Smooth muscle cell (in vitro differentiated cells): ENCODE measurements at regions not wholly inside any gene's neighbourhood (a gene's known extent, or its start where the extent isn't known, plus 50 kb on each side); places are given as distances from the start of the nearest gene placed in this dataset.

Source experiments
- DNase-seq: peaks from one replicate; lab custom pipeline; 2025; ENCODE audit not compliant: unreplicated experiment; lab: John Stamatoyannopoulos, UW
- H2AFZ ChIP-seq: fragments of 200-600 bp; sonication (generic); 2 replicates; pipeline ENCODE4 v1.6.0; 2016; ENCODE audit warnings: antibody characterized with exemption, low read depth, mild to moderate bottlenecking
- H3F3A ChIP-seq: fragments of 200-600 bp; sonication (generic); 2 replicates; pipeline ENCODE4 v1.6.0; 2017; ENCODE audit warnings: antibody characterized with exemption, low read depth
- H3K27ac ChIP-seq: fragments of 200-600 bp; sonication (generic); 2 replicates; pipeline ENCODE4 v1.5.1; 2016; ENCODE audit warnings: low read depth, mild to moderate bottlenecking
- H3K27me3 ChIP-seq: fragments of 200-600 bp; sonication (generic); 2 replicates; pipeline ENCODE4 v1.6.1; 2016; ENCODE audit warnings: low read depth, mild to moderate bottlenecking
- H3K36me3 ChIP-seq: fragments of 200-600 bp; sonication (generic); 2 replicates; pipeline ENCODE4 v1.5.1; 2016; ENCODE audit warnings: low read depth
- H3K4me1 ChIP-seq: fragments of 200-600 bp; sonication (generic); 2 replicates; pipeline ENCODE4 v1.5.1; 2016; ENCODE audit warnings: low read depth
- H3K4me2 ChIP-seq: fragments of 200-600 bp; sonication (generic); 2 replicates; pipeline ENCODE4 v1.6.0; 2016; ENCODE audit warnings: mild to moderate bottlenecking
- H3K4me3 ChIP-seq: fragments of 200-600 bp; sonication (generic); 2 replicates; pipeline ENCODE4 v1.5.1; 2016; ENCODE audit warnings: mild to moderate bottlenecking
- H3K79me2 ChIP-seq: fragments of 200-600 bp; sonication (generic); 2 replicates; pipeline ENCODE4 v1.6.0; 2016; ENCODE audit warnings: low read depth, mild to moderate bottlenecking
- H3K9ac ChIP-seq: fragments of 200-600 bp; sonication (generic); 2 replicates; pipeline ENCODE4 v1.6.0; 2016; ENCODE audit warnings: low read depth
- H3K9me3 ChIP-seq: fragments of 200-600 bp; sonication (generic); replicated peaks from 2 replicates; pipeline ENCODE4 v1.5.1; 2016; ENCODE audit warnings: low read depth
- H4K20me1 ChIP-seq: fragments of 200-600 bp; sonication (generic); 2 replicates; pipeline ENCODE4 v1.6.0; 2016; ENCODE audit warnings: low read depth
- WGBS: methylation state at CpG from one replicate; pipeline ENCODE4 v1.1.7; 2016; ENCODE audit warnings: low lambda C conversion rate; 5-methylcytosine and 5-hydroxymethylcytosine counted together
- TF ChIP-seq, protein P1 (sequence below): fragments of 200-600 bp; sonication (generic); IDR thresholded peaks from 2 replicates; pipeline ENCODE4 v1.5.1; 2017; ENCODE audit warnings: borderline replicate concordance, mild to moderate bottlenecking, antibody characterized with exemption; ENCODE audit not compliant: insufficient read depth, poor library complexity, severe bottlenecking

DNA sequence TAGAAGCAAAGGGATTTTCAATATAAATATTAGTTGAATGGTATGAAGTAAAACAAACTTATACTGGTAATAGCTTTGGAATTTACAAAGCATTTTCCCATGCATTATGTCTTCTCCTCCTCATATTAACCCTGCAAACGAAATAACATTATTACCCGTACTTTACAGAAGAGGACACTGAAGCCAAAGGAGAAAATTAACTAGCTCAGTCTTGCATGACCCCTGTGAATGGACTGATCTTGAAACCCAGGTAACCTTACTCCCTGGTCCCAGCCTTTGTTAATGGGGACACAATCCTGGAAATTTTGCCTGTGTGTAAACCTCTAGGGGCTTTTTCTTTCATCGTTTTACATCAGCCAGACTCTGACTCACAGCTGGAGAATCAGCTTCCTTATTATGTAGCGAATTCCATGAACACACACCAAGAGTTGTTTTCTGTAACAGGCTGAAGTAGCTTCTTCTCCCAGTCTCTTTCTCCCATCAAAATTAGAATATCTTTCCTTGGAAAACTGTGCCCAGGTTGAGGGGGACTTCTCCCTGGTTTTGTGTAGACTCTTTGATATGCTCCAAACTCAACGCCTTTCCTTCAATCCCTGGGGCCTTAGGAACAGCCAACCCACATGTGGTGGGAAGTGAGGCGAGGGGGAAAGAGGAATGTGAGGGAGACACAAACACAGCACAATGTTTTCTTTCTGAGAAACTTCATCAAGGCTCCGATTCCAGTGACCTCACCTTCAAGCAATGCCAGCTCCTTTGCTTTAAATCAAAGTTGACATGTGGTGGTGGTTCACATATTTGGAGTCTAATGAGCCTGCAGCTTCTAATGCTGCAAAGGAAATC, 480.9 kb upstream of the PAPPA start:
- peak overlapping the region; percentile 94 for H3K9ac ChIP-seq
- peaks cover 42% of the 10 kb centered on the region for H3F3A ChIP-seq
- TF ChIP-seq, protein P1, sequence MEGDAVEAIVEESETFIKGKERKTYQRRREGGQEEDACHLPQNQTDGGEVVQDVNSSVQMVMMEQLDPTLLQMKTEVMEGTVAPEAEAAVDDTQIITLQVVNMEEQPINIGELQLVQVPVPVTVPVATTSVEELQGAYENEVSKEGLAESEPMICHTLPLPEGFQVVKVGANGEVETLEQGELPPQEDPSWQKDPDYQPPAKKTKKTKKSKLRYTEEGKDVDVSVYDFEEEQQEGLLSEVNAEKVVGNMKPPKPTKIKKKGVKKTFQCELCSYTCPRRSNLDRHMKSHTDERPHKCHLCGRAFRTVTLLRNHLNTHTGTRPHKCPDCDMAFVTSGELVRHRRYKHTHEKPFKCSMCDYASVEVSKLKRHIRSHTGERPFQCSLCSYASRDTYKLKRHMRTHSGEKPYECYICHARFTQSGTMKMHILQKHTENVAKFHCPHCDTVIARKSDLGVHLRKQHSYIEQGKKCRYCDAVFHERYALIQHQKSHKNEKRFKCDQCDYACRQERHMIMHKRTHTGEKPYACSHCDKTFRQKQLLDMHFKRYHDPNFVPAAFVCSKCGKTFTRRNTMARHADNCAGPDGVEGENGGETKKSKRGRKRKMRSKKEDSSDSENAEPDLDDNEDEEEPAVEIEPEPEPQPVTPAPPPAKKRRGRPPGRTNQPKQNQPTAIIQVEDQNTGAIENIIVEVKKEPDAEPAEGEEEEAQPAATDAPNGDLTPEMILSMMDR, result no peak
- H3K79me2 ChIP-seq, result no peaks in the 10 kb centered on the region
- H4K20me1 ChIP-seq, result no peaks in the 10 kb centered on the region
- H3K27ac ChIP-seq, result peak overlapping the region; percentile 99
- no peak for DNase-seq
- no peaks in the 10 kb centered on the region for H3K9me3 ChIP-seq
- peak overlapping the region; percentile 76 for H3K4me2 ChIP-seq
- no peaks in the 10 kb centered on the region for H3K27me3 ChIP-seq
- peak overlapping the region; percentile 25 for H2AFZ ChIP-seq
- peaks cover 10% of the 10 kb centered on the region for H3K4me1 ChIP-seq
- no peaks in the 10 kb centered on the region for H3K36me3 ChIP-seq
- H3K4me3 ChIP-seq, result no peak overlapping the region
- 12% methylated on average over 7 of the region's 7 CpGs for WGBS

DNA sequence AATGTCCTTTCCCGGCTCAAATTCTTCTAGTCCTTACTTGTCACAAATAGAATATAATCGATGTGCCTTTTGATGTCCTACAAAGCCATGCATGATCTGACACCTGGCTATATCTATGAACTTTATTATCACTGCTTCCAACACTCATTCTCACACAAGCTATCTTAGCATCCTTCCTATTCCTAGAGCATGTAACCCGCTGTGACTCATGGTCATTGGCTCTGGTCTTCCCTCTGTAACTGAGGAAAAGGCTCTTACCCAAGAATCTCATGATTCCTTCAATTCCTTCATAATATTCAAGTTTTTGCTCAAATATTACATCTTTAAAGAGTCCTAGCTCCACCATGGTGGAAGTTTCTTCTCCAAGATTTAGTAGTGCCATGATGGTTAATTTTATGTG, 480.0 kb upstream of the PAPPA start:
- no peaks in the 10 kb centered on the region for H3K79me2 ChIP-seq
- TF ChIP-seq, protein P1, result no peak
- no peaks in the 10 kb centered on the region for H3K27me3 ChIP-seq
- H3K4me3 ChIP-seq, result no peak overlapping the region
- H3K9ac ChIP-seq, result peak overlapping the region; percentile 94
- H3K27ac ChIP-seq, result peak overlapping the region; percentile 99
- H4K20me1 ChIP-seq, result no peaks in the 10 kb centered on the region
- H3F3A ChIP-seq, result peaks cover 38% of the 10 kb centered on the region
- no peaks in the 10 kb centered on the region for H3K36me3 ChIP-seq
- 87% methylated on average over 3 of the region's 3 CpGs for WGBS
- H3K4me1 ChIP-seq, result peaks cover 10% of the 10 kb centered on the region
- H3K4me2 ChIP-seq, result peak overlapping the region; percentile 76
- DNase-seq, result no peak
- no peak overlapping the region for H2AFZ ChIP-seq
- H3K9me3 ChIP-seq, result no peaks in the 10 kb centered on the region

DNA sequence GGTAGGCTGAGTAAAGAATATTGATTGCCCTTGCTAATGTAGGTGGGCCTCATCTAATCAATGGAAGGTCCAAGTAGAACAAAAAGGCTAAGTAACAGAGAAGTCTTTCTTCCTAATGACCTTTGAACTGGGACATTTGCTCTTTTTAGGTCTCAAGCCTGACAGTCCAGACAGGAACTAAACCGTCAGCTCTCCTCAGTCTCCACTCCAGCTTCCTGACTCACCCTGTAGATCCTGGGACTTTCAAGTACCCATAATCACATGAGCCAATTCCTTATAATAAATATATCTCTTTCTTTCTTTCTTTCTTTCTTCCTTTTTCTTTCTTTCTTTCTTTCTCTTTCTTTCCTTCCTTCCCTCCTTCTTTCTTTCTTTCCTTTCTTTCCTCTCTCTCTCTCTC, 479.5 kb upstream of the PAPPA start:
- peak overlapping the region; percentile 99 for H3K27ac ChIP-seq
- no peaks in the 10 kb centered on the region for H3K79me2 ChIP-seq
- peaks cover 5% of the 10 kb centered on the region for H3K4me1 ChIP-seq
- TF ChIP-seq, protein P1, result no peak
- peak overlapping the region; percentile 76 for H3K4me2 ChIP-seq
- DNase-seq, result no peak
- H3K36me3 ChIP-seq, result no peaks in the 10 kb centered on the region
- 50% methylated on average over 1 of the region's 1 CpG for WGBS
- no peaks in the 10 kb centered on the region for H4K20me1 ChIP-seq
- H3K27me3 ChIP-seq, result no peaks in the 10 kb centered on the region
- no peaks in the 10 kb centered on the region for H3K9me3 ChIP-seq
- no peak overlapping the region for H2AFZ ChIP-seq
- peaks cover 35% of the 10 kb centered on the region for H3F3A ChIP-seq
- H3K9ac ChIP-seq, result peak overlapping the region; percentile 94
- no peak overlapping the region for H3K4me3 ChIP-seq

DNA sequence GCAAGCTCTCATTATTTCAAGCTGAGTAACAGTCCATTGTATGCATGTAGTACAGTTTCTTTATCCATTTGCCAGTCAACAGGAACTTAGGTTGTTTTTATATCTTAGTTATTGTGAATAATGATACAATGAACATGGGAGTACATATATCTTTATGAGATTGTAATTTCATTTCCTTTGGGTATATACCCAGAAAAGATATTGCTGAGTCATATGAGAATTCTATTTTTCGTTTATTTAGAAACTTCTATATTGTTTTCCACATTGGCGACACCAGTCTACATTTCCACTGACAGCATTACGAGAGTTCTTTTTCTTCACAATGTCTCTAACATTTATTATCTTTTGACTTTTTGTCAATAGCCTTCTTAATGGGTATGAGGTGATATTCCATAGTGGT, 477.8 kb upstream of the PAPPA start:
- H4K20me1 ChIP-seq, result no peaks in the 10 kb centered on the region
- H3K9me3 ChIP-seq, result no peaks in the 10 kb centered on the region
- H3K4me2 ChIP-seq, result no peak overlapping the region
- no peaks in the 10 kb centered on the region for H3K27me3 ChIP-seq
- H3K4me3 ChIP-seq, result no peak overlapping the region
- TF ChIP-seq, protein P1, result no peak
- no peaks in the 10 kb centered on the region for H3K36me3 ChIP-seq
- H3K27ac ChIP-seq, result peak overlapping the region; percentile 99
- H2AFZ ChIP-seq, result no peak overlapping the region
- no peak overlapping the region for H3K9ac ChIP-seq
- WGBS, result 93% methylated on average over 3 of the region's 3 CpGs
- DNase-seq, result no peak
- H3K4me1 ChIP-seq, result peaks cover 4% of the 10 kb centered on the region
- H3F3A ChIP-seq, result peaks cover 32% of the 10 kb centered on the region
- H3K79me2 ChIP-seq, result no peaks in the 10 kb centered on the region
